ENCODE measurements at regions not wholly inside any gene's neighbourhood (a gene's known extent, or its start where the extent isn't known, plus 50 kb on each side); places are given as distances from the start of the nearest gene placed in this dataset.

DNA sequence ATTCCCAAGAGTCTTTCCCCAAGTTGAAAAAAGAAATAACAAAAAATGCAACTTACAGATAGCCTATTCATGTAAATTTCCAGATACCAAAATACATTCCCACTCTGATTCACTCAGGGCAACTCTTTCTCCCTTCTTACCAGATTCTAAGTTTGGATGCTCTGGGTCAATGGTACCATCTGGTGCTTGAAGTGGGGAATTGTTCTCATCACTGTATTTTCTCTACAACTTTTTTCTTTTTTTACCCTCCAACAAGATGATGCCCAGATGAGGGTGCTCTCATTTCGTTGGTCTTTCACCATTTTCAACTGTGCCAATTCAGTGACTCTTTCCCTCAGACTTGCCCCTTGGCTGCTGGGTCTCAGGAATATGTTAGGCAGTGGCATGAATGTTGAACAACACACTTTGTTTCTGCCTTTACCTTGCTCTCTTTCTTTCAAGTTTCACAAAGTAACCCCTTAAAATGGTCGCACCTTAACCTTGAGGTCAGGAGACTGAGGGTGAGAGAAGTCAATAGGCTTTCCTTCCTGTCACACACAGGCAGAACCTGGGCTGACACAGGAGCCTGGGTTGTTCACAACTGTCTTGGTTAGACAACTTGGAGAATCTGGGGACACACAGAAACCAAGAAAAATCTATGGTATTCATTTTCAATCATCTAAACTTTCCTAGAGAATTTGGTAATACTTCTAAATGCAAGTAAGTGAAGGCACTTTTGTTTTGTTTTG lies 330.7 kb upstream of the SLCO3A1 start:
- ATAC-seq (no peak), DNase-seq (no peak)

DNA sequence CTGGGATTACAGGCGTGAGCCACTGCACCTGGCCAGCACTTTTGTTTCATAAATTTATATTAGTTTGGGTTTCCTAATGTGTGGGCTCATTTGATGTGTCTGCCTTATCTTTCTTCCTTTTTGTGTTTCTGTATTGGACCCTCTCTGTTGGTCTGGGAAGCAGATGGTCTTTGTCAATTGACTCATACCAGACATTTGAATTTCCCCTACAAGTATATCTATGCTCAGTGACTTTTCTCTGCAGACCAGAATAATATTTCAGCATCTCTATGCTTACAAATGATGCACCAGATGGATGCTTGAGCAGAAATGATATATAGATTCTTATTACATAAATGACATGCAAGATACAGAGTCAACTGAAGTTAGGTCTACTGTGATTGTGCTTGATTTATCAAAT lies 329.9 kb upstream of the SLCO3A1 start:
- ATAC-seq (no peak), DNase-seq (no peak)

DNA sequence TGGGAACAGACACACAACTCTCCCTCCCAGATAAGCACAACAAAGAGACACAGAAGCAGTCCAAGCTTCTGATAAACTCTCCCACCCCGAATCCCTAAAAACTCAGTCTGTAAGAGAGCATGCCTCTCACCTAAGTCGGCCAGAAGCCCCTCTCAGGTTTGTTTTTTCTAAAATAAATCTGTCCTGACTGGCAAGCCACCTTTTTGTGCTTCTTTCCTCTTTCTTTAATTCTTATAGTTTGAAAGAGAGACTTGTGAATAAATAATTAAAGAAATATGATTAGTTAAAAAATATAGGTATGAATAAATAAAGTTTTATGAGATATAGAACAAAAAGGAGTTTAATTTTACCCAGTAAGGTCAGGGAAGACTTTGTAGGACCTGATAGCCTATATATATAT lies 329.0 kb upstream of the SLCO3A1 start:
- ATAC-seq (no peak), DNase-seq (no peak)

DNA sequence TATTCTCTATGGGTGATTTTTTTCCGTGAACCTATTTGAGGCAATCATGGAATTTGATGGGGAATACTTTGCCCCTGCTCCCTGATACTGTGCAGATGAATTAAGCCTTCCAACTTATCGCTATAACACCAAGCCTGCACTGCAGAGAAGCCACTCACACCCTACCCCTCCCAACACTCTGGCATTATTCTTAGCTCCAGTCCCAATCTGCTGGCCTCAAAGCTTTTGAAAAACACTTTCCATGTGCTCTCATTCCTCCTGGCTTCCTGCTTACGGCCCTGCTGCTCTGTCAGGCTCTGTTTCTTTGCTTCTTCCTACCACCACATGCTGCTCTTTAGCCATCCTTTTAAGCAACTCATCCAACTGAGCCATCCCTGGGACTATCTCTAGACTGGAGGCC lies 327.8 kb upstream of the SLCO3A1 start:
- no peak for DNase-seq
- no peak for ATAC-seq

GRCh38 chr15:91526424-91526823 lies 327.1 kb upstream of the SLCO3A1 start:
- DNase-seq: no peak
- ATAC-seq: no peak

DNA sequence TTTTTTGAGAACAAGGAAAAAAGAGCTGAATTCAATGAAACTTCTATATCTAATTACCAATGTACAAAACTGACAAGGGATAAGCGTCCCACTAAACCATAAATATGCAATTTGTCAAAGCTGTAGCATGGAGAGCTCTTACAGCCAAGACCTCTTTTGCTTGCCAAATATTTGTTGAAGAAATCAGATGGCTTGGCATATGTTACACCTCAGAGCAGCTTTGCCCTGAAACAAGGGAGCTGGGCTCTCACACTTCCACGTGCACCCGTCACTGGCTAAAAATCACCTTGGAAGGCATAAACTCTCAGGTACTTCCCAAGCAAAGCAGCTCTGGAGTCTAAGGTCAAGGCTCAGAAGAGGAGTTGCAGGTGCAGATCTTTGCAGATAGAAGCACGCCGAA lies 324.7 kb upstream of the SLCO3A1 start:
- ATAC-seq (no peak), DNase-seq (no peak)

- ATAC-seq (no peak), DNase-seq (no peak)
These were observed 324.0 kb upstream of the SLCO3A1 start for GRCh38 chr15:91529534-91529933.

DNA sequence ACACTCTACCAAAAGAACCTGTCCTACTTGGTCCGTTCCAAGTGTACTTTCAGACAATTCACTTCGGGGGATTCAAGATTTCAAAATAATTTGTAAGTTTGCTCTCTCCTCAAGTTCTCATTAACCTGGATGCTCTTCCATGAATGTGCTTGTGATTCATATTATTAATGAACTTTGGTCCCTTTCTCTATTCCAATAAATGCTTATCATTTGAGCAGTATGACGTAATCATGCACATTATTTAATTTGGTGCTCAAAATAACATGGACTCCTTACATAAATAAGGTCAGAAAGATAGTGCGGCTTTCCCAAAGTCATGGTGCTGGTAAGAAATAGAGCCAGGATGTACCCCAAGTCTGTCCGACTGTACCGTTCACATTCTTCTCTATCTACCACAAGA lies 323.2 kb upstream of the SLCO3A1 start:
- DNase-seq: no peak

GRCh38 chr15:91530956-91531582 lies 322.4 kb upstream of the SLCO3A1 start:
- DNase-seq (no peak), ATAC-seq (no peak)

More for the DNA sequence above, 323.2 kb upstream of the SLCO3A1 start:
- ATAC-seq: no peak

DNA sequence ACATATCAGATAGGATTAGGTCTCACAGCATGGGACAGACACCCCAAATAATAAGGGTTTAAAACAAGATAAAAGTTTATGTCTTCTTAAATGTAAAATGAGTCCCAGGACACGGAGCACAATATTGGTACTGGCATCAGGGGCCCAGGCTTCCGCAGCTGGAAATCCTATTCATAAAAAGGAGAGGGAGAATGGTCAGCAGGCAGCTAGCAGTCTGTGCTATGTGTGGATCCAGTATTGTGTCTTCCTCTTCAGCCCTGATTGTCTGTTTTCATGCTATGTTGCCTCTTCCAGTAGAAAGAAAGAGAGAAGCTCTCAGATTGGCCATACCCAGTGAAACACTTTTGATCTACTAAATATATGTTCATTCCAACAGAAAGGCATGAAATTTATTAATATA lies 319.3 kb upstream of the SLCO3A1 start:
- ATAC-seq (no peak), DNase-seq (no peak)

DNA sequence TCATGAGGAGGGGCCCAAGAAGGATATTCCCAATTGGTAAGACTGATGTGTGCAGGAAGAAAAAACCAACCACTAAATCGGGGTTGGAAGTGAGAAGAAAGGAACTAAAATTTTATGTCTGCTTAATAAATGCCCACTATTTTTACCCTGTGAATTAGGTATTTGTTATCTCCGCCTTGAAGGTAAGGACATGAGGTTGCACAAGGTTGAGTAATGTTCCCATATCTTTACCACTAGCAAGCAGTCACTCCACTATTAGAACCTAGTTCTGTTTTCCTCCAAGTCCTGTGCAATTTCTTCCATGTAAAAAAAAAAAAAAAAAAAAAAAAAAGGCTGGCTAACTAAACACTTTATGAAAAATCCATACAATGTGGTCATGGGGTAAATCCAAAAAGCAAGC lies 318.5 kb upstream of the SLCO3A1 start:
- ATAC-seq (no peak), DNase-seq (no peak)

- ATAC-seq: no peak
These were observed 317.5 kb upstream of the SLCO3A1 start for GRCh38 chr15:91535856-91536500.

GRCh38 chr15:91537856-91538255 lies 315.7 kb upstream of the SLCO3A1 start:
- DNase-seq: no peak
- ATAC-seq: no peak

More at GRCh38 chr15:91535856-91536500, 317.5 kb upstream of the SLCO3A1 start:
- DNase-seq: no peak

GRCh38 chr15:91538782-91539181 lies 314.7 kb upstream of the SLCO3A1 start:
- DNase-seq (no peak), ATAC-seq (no peak)

DNA sequence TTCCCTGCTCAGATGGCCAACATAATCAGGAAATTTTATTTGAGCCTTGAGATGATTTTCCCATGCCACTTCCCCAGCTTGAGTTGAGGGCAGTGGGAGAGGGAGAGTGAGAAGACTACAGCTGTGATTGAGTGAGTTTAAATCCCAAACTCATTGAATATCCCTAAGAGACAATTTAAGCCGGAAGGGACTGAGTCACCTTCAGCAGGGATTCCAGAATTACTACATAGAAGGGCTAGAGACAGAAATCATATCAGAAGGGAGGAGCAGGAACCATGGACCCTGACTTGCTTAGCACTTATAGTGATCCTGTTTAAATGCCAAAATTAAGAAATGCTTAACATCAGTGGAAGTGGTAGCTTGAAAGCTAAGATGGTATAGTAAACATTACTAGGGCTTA lies 312.2 kb upstream of the SLCO3A1 start:
- no peak for ATAC-seq
- DNase-seq: no peak

GRCh38 chr15:91542226-91542625 lies 311.3 kb upstream of the SLCO3A1 start:
- ATAC-seq: no peak
- no peak for DNase-seq

DNA sequence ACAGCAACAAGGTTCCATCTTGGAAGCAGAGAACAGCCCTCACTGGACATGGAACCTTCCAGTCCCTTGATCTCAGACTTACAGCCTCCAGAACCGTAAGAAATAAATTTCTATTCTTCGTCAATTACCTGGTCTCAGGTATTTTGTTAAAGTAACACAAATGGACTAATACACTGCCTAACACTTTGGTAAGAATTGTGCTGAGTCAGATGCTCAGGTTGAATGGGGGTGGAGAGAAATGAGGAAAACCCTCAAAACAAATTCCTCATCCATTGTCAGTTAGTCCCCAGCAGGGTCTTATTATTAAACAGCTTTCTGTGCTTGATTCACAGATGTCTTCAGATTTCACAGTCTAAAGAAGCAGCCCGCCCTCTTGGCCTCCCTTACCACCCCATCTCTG lies 306.2 kb upstream of the SLCO3A1 start:
- DNase-seq: no peak
- ATAC-seq: no peak

- ATAC-seq (no peak), DNase-seq (no peak)
These were observed 305.0 kb upstream of the SLCO3A1 start for GRCh38 chr15:91548549-91548948.

DNA sequence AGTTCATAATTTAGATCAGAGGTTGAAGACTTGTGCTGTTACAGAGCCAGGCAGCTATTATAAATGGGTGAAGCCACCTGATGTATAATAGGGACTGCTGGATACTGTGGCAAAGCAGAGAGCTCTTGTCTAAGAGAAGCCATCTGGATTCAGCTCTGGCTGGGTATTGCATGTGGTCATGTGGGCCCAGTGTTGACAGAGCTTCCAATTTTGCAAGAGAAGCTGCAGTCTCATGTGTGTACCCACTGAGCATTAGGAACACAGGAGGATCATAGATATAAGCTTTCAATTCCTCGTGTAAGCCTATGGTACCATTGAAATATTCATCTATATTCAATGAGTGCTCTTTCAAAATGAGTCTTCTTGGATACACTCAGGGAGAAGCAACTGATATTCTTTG lies 303.9 kb upstream of the SLCO3A1 start:
- DNase-seq (no peak), ATAC-seq (no peak)

- DNase-seq: no peak
- ATAC-seq: no peak
These were observed 301.0 kb upstream of the SLCO3A1 start for GRCh38 chr15:91552555-91552954.

DNA sequence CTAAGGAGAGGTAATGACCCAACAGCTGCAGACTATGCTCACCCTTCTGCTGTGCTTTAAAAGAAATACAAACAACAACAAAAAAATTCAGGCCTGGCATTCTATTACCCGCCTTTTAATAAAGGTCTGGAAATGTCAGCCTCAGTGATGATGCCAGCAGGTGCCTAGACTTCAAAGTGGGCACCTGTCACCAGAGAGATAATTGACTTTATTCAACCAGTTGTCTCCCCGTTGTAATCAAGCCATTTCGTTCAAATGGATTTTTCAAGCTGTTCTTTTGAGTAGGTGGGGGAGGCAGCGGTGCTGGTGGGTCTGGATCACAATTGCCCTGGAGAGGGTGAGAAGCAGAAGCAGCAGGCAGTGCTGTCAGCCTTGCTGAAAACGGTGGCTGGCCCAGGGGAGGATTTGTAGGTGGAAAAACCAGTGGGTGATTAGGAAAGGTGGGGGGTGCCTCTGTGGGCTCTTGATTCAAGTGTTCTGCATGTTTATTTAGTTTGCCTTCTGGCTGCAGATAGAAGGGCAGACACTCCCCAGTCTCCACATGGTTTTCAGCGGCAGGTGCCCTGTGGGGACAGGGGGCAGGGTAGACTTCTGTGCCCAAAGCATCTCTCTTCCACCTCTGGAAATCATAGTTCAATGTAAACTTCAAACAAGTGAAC lies 300.2 kb upstream of the SLCO3A1 start:
- ATAC-seq (no peak), DNase-seq (no peak)

- no peak for ATAC-seq
- DNase-seq: no peak
These were observed 298.2 kb upstream of the SLCO3A1 start for GRCh38 chr15:91555312-91555711.

- DNase-seq (no peak), ATAC-seq (no peak)
These were observed 296.6 kb upstream of the SLCO3A1 start for GRCh38 chr15:91556926-91557325.

All from stimulated activated naive CD8-positive, alpha-beta T cell treated with anti-CD3 and anti-CD28 coated beads, Interleukin-15, Interleukin-2, amounts not matched to agents 100 U/mL and 50 U/mL, for 24 hours (primary cell).